CD4-positive, alpha-beta T cell treated with Interleukin-10 for 1 hour (primary cell): ENCODE measurements at regions not wholly inside any gene's neighbourhood (a gene's known extent, or its start where the extent isn't known, plus 50 kb on each side); places are given as distances from the start of the nearest gene placed in this dataset.

ENCODE experiments used
- DNase-seq: peaks from one replicate; pipeline ENCODE4 v3.0.0-alpha.2; 2020

GRCh38 chr3:34200576-34200975 is 402.1 kb downstream of the PDCD6IP start:
- no peak for DNase-seq

GRCh38 chr3:34202975-34203374 is 404.5 kb downstream of the PDCD6IP start:
- DNase-seq = no peak

DNA sequence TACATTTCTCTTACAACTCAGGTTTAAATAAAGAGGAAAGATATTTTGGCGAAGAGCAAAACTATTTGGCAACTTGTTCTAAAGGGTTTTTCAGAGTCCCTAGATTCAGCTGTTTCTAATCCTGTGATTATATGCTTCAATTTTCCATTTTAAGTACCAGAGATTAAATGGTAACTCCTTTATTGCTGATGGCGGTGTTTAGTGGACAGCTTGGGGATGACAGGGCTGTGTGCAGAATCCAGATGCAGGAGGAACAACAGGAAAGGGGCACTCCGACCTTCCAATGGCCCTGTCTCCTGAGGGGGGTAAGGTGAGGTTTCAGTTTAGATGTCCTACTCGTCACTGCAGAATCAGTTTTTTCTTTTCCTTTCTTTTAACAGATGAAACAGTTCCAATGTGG is 405.0 kb downstream of the PDCD6IP start:
- DNase-seq = no peak

- no peak for DNase-seq
Observed at GRCh38 chr3:34207002-34207401, 408.6 kb downstream of the PDCD6IP start.

DNA sequence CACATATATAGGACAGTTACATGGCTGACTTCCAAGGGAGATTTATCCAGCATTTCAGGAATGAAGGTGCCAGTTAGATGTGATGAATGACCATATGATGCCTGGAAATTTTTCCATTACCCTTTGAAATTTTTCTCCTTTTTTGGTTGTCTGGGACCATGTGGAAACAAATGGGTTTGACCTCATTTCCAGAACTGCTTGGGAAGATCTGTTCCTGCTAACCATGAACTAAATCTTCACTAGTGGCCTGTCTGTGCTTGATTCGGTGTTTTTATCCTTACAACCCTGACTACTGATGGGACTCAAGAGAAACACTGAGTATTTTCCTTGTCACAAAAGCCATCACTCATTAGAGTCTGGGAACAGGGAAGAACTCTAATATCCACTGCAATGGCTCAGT is 409.4 kb downstream of the PDCD6IP start:
- no peak for DNase-seq

DNA sequence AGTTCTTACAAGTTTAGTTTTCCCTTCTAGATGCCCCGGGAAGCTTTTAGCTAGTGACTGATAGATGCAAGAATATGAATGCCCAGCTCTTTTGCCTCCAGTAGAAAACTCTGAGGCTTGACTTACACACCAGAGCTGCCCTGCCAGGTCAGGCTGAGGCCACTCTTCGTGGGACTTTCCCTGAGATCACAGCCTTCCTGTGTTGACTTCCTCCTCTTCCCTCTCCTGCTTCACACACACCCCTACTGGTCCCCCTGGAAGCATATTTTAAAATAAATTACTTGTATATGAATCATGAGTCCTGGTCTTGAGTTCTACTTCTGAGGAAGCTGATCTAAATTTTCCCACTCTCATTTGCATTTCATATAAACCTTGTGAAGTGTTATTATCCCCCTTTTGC is 413.7 kb downstream of the PDCD6IP start:
- no peak for DNase-seq

DNA sequence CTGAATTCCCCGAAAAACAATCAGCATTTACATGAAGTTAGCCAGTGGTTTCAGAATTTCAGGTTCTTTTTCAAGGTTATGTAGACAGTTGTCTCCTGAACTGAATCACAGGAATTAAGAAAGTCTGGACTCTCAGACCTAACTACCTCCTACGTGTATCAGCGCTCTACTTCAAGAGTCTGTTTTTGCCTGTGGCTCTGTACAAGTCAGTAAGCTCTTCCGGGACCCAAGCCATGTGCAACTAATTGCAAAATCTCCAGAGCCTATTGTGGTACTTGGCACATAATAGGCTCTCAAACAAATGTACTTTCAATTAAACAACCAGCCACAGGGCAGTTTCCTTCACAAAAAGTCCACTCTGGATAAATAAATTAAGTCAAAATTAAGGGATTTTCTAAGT is 414.2 kb downstream of the PDCD6IP start:
- DNase-seq = no peak

- DNase-seq = no peak
Observed at GRCh38 chr3:34213478-34213877, 415.0 kb downstream of the PDCD6IP start.

DNA sequence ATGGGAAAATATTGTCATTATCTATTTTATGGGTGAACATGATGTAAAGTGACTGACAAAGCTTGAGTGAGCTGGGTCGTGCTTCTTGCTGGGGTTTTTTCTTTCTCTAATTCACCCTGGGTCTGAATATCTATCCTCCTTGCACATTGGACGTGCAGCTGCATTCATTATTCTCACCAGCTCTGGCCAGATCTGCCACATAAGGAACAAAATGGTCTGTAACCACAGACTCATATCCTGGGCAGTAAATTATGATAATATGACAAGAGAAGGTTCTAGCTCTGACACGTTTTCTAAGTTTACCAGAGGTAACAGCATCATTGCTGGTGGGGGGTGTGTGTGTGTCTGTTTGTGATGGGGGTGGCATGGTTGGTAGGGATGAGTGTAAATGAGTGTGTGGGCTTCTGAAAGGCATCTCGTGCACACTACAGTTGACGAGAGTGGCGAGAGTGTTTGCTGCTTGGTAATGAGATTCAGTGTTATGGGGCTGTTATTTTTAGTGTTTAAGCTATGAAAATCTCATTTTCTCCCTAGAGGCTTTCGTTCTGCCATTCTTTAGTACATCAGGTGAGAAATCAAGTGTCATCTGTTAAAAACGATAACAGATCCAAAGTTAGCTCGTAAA is 418.4 kb downstream of the PDCD6IP start:
- DNase-seq = no peak

DNA sequence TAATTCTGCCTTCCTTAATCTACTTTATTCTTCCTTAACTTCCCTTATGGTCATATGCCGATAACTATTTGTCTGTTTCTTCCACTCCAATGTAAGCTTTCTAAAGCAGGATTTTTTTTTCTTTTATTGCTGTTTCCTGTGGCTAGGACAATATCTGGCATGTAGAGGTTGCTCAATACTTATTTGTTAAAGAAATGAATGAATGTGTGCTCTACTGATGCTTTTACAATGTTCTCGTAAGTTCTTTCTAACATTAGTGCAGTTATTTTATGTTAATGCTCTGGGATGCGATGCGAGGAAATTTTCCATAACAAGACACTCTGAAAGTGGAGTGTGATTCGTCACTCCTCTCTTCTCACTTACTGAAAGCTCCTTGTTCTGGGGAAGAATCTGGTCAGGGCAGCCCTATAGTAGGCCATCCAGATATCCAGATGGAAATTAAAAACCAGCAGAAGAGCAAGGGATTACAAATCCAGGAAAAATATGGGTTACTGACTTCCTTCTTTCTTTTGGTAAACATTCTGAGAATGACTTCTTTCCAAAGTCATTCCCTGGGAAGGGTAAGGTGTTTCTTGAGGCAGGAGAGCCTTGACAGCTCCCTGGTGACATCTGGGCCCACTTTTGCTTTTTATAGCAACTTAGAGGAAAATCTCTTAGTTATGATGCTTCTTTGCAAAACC is 420.4 kb downstream of the PDCD6IP start:
- DNase-seq = no peak

DNA sequence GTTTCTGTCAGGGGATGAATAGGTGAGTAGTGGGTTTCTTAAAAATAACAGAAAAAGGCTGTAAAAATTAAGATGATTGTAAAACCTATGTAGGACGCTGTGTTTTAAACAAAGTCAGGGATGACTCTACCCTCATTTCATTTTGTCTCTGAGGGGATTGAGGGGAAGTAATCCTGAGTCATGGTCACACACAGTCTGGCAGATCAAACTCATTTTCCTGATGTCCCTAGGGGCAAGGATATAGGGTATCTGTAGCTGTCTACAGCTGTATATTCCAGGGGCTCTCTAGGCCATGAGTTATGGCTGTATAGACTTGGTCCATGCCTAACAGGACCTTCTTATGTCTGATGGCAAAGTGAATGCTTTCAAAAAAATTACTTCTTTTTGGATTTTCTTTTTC is 421.1 kb downstream of the PDCD6IP start:
- DNase-seq = no peak

DNA sequence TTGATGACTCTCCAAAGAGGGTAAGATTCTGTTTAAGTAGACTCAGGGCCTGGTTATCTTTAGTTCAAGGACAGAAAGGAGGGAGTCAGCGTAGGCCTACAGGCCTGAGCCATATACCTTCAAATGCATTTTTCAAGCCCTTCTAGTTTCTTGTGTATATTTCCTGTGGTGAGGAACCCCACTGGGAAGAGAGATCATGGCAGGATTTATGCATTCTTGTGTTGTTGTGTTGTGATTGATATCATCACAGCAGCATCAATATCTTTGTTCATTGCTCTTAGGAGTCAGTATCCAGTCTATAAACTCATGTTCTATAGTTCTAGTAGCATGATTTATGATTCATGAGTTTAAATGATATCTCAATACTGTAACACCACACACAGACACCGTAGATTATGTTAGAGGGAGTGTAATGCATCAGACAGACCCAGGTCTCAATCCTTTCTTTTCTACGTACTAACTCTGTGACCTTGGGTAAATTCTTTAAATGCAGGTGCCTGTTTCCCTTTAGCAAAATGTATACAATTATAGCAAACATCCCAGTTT is 427.5 kb downstream of the PDCD6IP start:
- no peak for DNase-seq

GRCh38 chr3:34229876-34230275 is 431.4 kb downstream of the PDCD6IP start:
- DNase-seq = no peak

GRCh38 chr3:34235096-34235495 is 436.7 kb downstream of the PDCD6IP start:
- no peak for DNase-seq

- no peak for DNase-seq
Observed at GRCh38 chr3:34237946-34238345, 439.5 kb downstream of the PDCD6IP start.

GRCh38 chr3:34238407-34238806 is 440.0 kb downstream of the PDCD6IP start:
- DNase-seq = no peak

DNA sequence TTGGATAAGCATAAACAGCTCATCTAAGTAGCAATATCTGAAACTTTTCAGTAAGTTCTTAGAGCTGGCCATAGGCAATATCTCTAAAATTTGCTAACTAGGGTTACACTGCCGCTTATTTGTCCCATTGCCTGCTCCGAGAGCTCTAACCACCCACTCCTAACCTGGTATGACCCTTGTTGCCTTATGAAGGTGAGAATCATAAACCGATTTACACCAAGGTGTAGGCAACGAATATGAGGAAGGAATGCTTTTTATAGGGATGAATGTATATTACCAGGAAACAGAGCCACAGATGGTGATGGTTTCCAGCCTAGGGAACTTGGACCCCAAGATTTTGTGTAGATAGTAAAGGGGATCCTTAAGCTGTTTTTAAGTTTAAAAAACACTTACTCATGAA is 440.9 kb downstream of the PDCD6IP start:
- DNase-seq = no peak

GRCh38 chr3:34239875-34240274 is 441.4 kb downstream of the PDCD6IP start:
- DNase-seq = no peak

- no peak for DNase-seq
Observed at GRCh38 chr3:34247401-34247800, 449.0 kb downstream of the PDCD6IP start.

GRCh38 chr3:34248352-34248751 is 449.9 kb downstream of the PDCD6IP start:
- no peak for DNase-seq

DNA sequence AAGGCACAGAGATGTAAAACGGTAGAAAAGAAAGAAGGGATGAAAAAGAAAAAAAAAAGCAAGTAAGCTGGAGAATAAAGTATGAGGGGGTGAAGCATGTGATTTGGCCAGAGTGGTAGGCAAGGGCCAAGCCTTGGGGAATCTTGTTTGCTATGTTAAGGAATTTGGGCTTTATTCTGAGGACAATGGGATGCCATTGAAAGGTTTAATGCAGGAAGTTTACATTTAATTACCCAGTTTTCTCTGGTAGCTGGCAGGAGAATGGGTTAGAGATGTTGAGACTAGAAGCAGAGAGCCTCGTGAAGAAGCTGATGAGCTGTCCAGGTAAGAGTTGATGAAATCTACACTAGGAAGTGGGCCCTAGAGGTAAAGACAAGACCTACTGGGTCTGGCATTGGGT is 455.9 kb downstream of the PDCD6IP start:
- DNase-seq = no peak

- DNase-seq = no peak
Observed at GRCh38 chr3:34256021-34256420, 457.6 kb downstream of the PDCD6IP start.

- no peak for DNase-seq
Observed at GRCh38 chr3:34256791-34257190, 458.4 kb downstream of the PDCD6IP start.

- DNase-seq = no peak
Observed at GRCh38 chr3:34258271-34258998, 460.0 kb downstream of the PDCD6IP start.
